Esophagus squamous epithelium (tissue), 5 donors: ENCODE measurements at regions not wholly inside any gene's neighbourhood (a gene's known extent, or its start where the extent isn't known, plus 50 kb on each side); places are given as distances from the start of the nearest gene placed in this dataset.

Experiments
- DNase-seq: peaks from one replicate; lab custom pipeline; 2025; lab: John Stamatoyannopoulos, UW
- H3K27ac ChIP-seq, 4 donors: fragments of 200-600 bp; sonication (generic); one replicate each; pipeline ENCODE4 v1.5.1; 2016 to 2019; ENCODE audit warnings: mild to moderate bottlenecking in 1 of 4
- H3K27me3 ChIP-seq, 4 donors: fragments of 200-600 bp; sonication (generic); 1 replicate in 3 of 4; 2 replicates in 1 of 4; pipeline versions ENCODE4 v1.5.1 to v1.6.0; 2017 to 2021; ENCODE audit warnings: antibody characterized with exemption in 1 of 4
- H3K36me3 ChIP-seq, 3 donors: fragments of 200-600 bp; sonication (generic); one replicate each; pipeline ENCODE4 v1.5.1; 2016 to 2019
- H3K4me1 ChIP-seq, 3 donors: fragments of 200-600 bp; sonication (generic); one replicate each; pipeline ENCODE4 v1.5.1; 2017 to 2019
- H3K4me3 ChIP-seq, 4 donors: fragments of 200-600 bp; sonication (generic); 1 replicate in 3 of 4; 2 replicates in 1 of 4; pipeline ENCODE4 v1.5.1; 2016 to 2019; ENCODE audit warnings: mild to moderate bottlenecking in 2 of 4, moderate library complexity in 1 of 4
- H3K9me3 ChIP-seq, 3 donors: fragments of 200-600 bp; sonication (generic); one replicate each; pipeline ENCODE4 v1.5.1; 2016 to 2019
- POLR2A ChIP-seq, 4 donors: fragments of 450-650 bp; IDR thresholded peaks; one replicate each; pipeline ENCODE4 v1.6.1; 2017; ENCODE audit warnings: antibody characterized with exemption in 4 of 4, mild to moderate bottlenecking in 4 of 4, moderate library complexity in 3 of 4
- WGBS, 2 donors: methylation state at CpG; one replicate each; pipeline ENCODE4 v1.1.5; 2018; 5-methylcytosine and 5-hydroxymethylcytosine counted together
- intact Hi-C: fragments of 100-400 bp; cut with DNase I; formaldehyde crosslinking; loops from one replicate; pipeline ENCODE4 v1.15.0; 2022
- TF ChIP-seq, protein P1 (sequence below), 6 experiments: fragments of 450-650 bp in 4 of 6; fragments of 200-600 bp in 2 of 6; sonication (generic) in 2 of 6; IDR thresholded peaks; one replicate each; pipeline ENCODE4 v1.5.1; 2016 to 2019; ENCODE audit warnings: antibody characterized with exemption in 6 of 6, mild to moderate bottlenecking in 4 of 6, moderate library complexity in 4 of 6
- donor health status: DM: yes; HTN: yes; CAD: no.

DNA sequence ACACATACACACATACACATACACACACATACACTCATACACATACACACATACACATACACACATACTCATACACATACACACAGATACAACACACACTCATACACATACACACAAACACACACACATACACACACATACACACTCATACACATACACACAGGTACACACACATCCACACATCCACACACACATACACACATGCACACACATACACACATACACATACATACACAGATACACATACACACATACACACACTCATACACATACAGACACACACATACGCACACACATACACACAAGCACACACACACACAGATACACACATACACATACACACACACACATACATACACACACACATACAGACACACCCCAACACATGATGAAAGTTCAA, 729.1 kb upstream of the SOX11 start:
- WGBS, 2 donors: 87 to 100% methylated on average over 1 of the region's 1 CpG
- H3K4me1 ChIP-seq: no peaks in the 10 kb centered on the region
- TF ChIP-seq POLR2A (IDR thresholded peaks at IDR 0.05): no peak
- TF ChIP-seq, protein P1, sequence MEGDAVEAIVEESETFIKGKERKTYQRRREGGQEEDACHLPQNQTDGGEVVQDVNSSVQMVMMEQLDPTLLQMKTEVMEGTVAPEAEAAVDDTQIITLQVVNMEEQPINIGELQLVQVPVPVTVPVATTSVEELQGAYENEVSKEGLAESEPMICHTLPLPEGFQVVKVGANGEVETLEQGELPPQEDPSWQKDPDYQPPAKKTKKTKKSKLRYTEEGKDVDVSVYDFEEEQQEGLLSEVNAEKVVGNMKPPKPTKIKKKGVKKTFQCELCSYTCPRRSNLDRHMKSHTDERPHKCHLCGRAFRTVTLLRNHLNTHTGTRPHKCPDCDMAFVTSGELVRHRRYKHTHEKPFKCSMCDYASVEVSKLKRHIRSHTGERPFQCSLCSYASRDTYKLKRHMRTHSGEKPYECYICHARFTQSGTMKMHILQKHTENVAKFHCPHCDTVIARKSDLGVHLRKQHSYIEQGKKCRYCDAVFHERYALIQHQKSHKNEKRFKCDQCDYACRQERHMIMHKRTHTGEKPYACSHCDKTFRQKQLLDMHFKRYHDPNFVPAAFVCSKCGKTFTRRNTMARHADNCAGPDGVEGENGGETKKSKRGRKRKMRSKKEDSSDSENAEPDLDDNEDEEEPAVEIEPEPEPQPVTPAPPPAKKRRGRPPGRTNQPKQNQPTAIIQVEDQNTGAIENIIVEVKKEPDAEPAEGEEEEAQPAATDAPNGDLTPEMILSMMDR (IDR thresholded peaks at IDR 0.05): no peak
- no peak overlapping the region for H3K4me3 ChIP-seq
- intact Hi-C loops: no loop called here
- no peaks in the 10 kb centered on the region for H3K27me3 ChIP-seq
- H3K27ac ChIP-seq: no peak overlapping the region
- H3K36me3 ChIP-seq: no peaks in the 10 kb centered on the region
- no peak for DNase-seq
- H3K9me3 ChIP-seq: no peaks in the 10 kb centered on the region

DNA sequence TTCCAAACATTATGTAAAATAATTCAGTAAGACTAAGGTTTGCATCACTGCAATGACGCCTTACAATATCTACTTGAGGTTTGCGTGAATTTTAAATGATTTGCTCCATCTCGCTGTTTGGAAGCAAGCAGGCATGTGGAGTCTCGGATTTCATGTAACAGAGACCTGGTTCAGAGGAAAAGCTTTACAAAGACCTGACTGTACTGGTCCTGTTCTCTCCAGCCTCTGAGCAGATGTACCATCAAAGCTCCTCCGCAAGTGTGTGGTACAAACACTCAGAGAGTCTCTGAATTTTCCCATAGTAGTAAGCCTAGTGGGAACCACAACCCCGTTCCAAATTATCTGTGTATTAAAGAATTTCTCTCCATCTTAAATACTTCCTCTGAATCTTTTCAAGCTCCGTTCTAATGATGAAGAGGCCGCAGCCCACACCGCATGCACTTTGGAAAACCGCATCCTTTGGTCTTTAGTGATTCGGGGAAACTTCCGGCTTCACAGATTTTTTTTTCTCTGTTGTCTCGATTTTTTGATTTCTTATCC, 728.1 kb upstream of the SOX11 start:
- no peaks in the 10 kb centered on the region for H3K36me3 ChIP-seq

DNA sequence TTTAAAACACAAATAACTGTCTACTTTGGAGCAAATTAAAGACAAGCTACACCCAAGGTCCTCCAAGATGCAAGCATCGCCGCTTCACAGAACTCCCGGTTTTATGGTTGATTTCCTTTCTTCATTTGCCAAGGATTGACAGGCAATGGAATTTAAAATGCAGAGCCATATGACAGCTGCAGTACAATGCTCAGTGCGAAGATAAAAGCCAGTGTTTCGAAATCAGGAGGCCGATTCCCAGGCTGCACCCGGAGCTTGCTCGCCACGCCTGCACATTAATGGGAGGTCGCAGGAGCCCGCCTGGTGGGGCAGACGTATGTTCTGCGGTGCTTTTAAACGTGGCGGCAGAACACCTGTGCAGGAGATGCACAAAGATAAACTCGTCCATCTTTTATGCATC, 727.6 kb upstream of the SOX11 start:
- H3K27me3 ChIP-seq: no peaks in the 10 kb centered on the region
- DNase-seq: no peak
- TF ChIP-seq, protein P1 (IDR thresholded peaks at IDR 0.05): no peak
- no peak for TF ChIP-seq POLR2A (IDR thresholded peaks at IDR 0.05)
- no peak overlapping the region for H3K4me3 ChIP-seq
- no peaks in the 10 kb centered on the region for H3K4me1 ChIP-seq
- no peaks in the 10 kb centered on the region for H3K36me3 ChIP-seq
- WGBS, 2 donors: 76 to 79% methylated on average over 16 of the region's 16 CpGs
- no peak overlapping the region for H3K27ac ChIP-seq
- no peaks in the 10 kb centered on the region for H3K9me3 ChIP-seq
- intact Hi-C loops: no loop called here

More for the DNA sequence above, 728.1 kb upstream of the SOX11 start:
- WGBS, 2 donors: 86% methylated on average over 13 of the region's 13 CpGs
- H3K4me3 ChIP-seq: no peak overlapping the region
- no peak overlapping the region for H3K27ac ChIP-seq
- H3K27me3 ChIP-seq: no peaks in the 10 kb centered on the region
- no peak for DNase-seq
- H3K9me3 ChIP-seq: no peaks in the 10 kb centered on the region
- TF ChIP-seq, protein P1 (IDR thresholded peaks at IDR 0.05): no peak
- no peak for TF ChIP-seq POLR2A (IDR thresholded peaks at IDR 0.05)
- no peaks in the 10 kb centered on the region for H3K4me1 ChIP-seq
- intact Hi-C loops: no loop called here

DNA sequence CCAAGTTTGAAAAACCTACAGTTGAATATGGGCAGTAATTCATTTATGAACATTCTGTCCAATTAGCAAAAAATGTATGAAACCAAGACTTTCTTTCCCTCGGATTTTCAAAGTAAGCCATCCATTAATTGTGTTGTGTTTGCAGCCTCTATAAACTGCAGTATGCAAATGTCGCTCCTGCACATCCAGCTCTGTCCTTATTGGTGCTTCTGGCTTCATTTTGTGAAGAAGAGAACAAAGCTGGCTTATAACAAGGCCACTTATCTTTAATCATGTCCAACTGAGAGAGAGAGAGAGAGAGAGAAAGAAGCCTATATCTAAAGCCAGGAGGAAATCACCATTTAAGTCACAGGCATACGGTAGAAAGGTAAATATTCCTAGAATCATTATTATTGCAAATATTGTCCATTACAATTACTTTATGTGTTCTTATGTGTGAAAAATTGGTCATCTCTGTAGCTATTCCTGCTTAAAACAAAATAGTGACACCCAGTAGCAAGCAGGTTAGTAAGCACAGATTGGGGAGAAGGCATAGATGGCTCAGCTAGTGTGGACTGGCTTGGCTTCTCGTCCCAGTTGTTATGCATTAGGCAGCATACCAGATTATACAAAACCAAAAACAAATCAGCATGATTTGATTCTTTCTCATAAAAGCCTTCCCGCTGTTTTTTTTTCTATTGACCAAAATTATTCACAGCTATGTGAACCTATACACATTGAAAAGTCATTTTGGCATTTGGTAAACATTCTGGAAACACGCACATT, 726.4 kb upstream of the SOX11 start:
- no peaks in the 10 kb centered on the region for H3K36me3 ChIP-seq
- no peak overlapping the region for H3K4me3 ChIP-seq
- no peak for DNase-seq
- no peaks in the 10 kb centered on the region for H3K27me3 ChIP-seq
- H3K27ac ChIP-seq: no peak overlapping the region
- 61 to 65% methylated on average over 6 of the region's 6 CpGs for WGBS, 2 donors
- no peaks in the 10 kb centered on the region for H3K4me1 ChIP-seq
- H3K9me3 ChIP-seq: no peaks in the 10 kb centered on the region
- intact Hi-C loops: loop anchor here (5.0 kb wide), 1 partner anchor 148 kb away; no protein-coding TSS in a partner anchor
- TF ChIP-seq POLR2A (IDR thresholded peaks at IDR 0.05): no peak
- TF ChIP-seq, protein P1 (IDR thresholded peaks at IDR 0.05): no peak

DNA sequence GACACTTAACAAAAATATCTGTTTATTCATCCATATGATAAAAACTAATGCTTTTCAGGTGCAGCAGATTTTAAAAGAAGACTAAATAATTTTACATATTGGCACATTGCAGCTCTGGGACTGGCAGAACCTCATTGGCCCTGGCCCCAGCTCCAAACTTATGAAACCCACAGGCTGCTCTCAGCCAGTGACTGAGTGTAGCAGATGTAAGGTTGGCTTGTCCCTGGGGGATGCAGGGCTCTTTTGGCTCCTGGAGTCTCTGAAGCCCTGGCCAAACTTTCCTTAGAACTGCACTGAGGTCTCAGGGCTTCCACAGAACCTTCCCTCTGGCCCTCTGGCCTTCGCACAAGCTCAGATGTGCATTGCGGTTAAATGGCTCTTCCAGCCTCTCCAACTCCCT, 725.0 kb upstream of the SOX11 start:
- no peak overlapping the region for H3K4me3 ChIP-seq
- DNase-seq: no peak
- no peak for TF ChIP-seq POLR2A (IDR thresholded peaks at IDR 0.05)
- TF ChIP-seq, protein P1 (IDR thresholded peaks at IDR 0.05): no peak
- intact Hi-C loops: loop anchor here (5.0 kb wide), 1 partner anchor 150 kb away; no protein-coding TSS in a partner anchor
- no peaks in the 10 kb centered on the region for H3K36me3 ChIP-seq
- no peaks in the 10 kb centered on the region for H3K4me1 ChIP-seq
- H3K9me3 ChIP-seq: no peaks in the 10 kb centered on the region
- WGBS, 2 donors: 86 to 92% methylated on average over 2 of the region's 2 CpGs
- no peaks in the 10 kb centered on the region for H3K27me3 ChIP-seq
- no peak overlapping the region for H3K27ac ChIP-seq
